NT2/D1 (cell line): ENCODE measurements at regions not wholly inside any gene's neighbourhood (a gene's known extent, or its start where the extent isn't known, plus 50 kb on each side); places are given as distances from the start of the nearest gene placed in this dataset.

Source experiments
- YY1 ChIP-seq: IDR thresholded peaks from 2 replicates; pipeline ENCODE4 v1.6.1; 2011; ENCODE audit not compliant: insufficient read length, insufficient read depth
- ZNF274 ChIP-seq: IDR thresholded peaks from 2 replicates; pipeline ENCODE4 v1.6.1; 2011; ENCODE audit warnings: mild to moderate bottlenecking, low read depth, low read length

GRCh38 chr11:70924108-70924507, 328.3 kb downstream of the SHANK2 start:
- TF ChIP-seq YY1 (no peak), ZNF274 (no peak)
